GM23248 (cell line): ENCODE measurements at regions not wholly inside any gene's neighbourhood (a gene's known extent, or its start where the extent isn't known, plus 50 kb on each side); places are given as distances from the start of the nearest gene placed in this dataset.

Experiments used
- EZH2 ChIP-seq: fragments of 200-600 bp; sonication (generic); IDR thresholded peaks from 2 replicates; pipeline ENCODE4 v1.6.1; 2018; ENCODE audit warnings: antibody characterized with exemption, mild to moderate bottlenecking; ENCODE audit not compliant: insufficient read depth, poor library complexity, severe bottlenecking
- EZH2phosphoT487 ChIP-seq: fragments of 200-600 bp; sonication (generic); IDR thresholded peaks from 2 replicates; pipeline ENCODE4 v1.6.1; 2018; ENCODE audit warnings: antibody characterized with exemption, moderate library complexity, mild to moderate bottlenecking, low read depth; ENCODE audit not compliant: insufficient read depth

GRCh38 chr6:67667637-67668422 lies 967.3 kb upstream of the ADGRB3 start:
- TF ChIP-seq EZH2, result no peak
- no peak for TF ChIP-seq EZH2phosphoT487
